HCT116 (cell line): ENCODE measurements at regions not wholly inside any gene's neighbourhood (a gene's known extent, or its start where the extent isn't known, plus 50 kb on each side); places are given as distances from the start of the nearest gene placed in this dataset.

Experiments used
- CTCF ChIP-seq, 3 experiments: fragments of 200-600 bp in 1 of 3; sonication (generic) in 1 of 3; IDR thresholded peaks in 2 of 3; conservative IDR thresholded peaks in 1 of 3; 2 replicates each; pipeline ENCODE4 v1.5.1; 2012 to 2017; ENCODE audit warnings: low read depth in 2 of 3, low read length in 2 of 3, antibody characterized with exemption in 1 of 3, borderline replicate concordance in 1 of 3, control low read depth in 1 of 3, mild to moderate bottlenecking in 1 of 3, mixed read lengths in 1 of 3, mixed run types in 1 of 3, moderate library complexity in 1 of 3; ENCODE audit not compliant: insufficient read depth in 1 of 3
- EGR1 ChIP-seq: IDR thresholded peaks from 2 replicates; pipeline ENCODE4 v1.6.1; 2012; ENCODE audit warnings: low read depth
- EZH2phosphoT487 ChIP-seq: fragments of 200-600 bp; IDR thresholded peaks from 2 replicates; pipeline ENCODE4 v1.6.1; 2018; ENCODE audit warnings: antibody characterized with exemption, borderline replicate concordance
- JUND ChIP-seq: IDR thresholded peaks from 2 replicates; pipeline ENCODE4 v1.6.1; 2012
- TCF7L2 ChIP-seq: IDR thresholded peaks from 2 replicates; pipeline ENCODE4 v1.7.0; 2011; ENCODE audit warnings: borderline replicate concordance, inconsistent platforms; ENCODE audit not compliant: insufficient read depth, insufficient read length; ENCODE audit errors: extremely low read depth
- ZBTB33 ChIP-seq: IDR thresholded peaks from 2 replicates; pipeline ENCODE4 v1.6.1; 2011; ENCODE audit warnings: mild to moderate bottlenecking, low read length, moderate library complexity; ENCODE audit not compliant: insufficient replicate concordance; ENCODE audit errors: extremely low read depth
- ZFX ChIP-seq: fragments of 450-650 bp; IDR thresholded peaks from 2 replicates; pipeline ENCODE4 v1.6.1; 2017

DNA sequence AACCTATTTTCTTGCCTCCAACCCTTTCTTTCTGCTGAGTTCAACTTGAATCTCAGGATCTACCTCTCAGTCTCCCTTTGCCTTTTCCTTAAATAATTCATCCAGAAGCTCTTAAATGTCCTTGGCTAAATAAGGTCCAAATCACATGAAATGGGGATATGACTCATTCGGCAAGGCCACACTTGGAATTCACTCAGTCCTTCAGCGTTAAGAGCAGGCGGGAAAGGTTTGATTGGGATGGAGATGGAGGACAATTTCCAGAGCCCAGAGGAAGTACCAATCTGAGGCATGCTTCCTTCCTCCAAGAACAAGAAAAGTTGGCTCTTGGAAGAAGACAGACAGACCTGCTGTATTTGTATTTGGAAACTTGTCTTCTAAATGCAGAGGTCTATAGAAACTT lies 128.5 kb downstream of the PROX1 start:
- TF ChIP-seq EZH2phosphoT487 (no peak), TCF7L2 (no peak), EGR1 (no peak), JUND (no peak), CTCF (IDR thresholded peaks at IDR 0.05 in 2 of 3, conservative IDR thresholded peaks at IDR 0.05 in 1 of 3; ENCODE audit: borderline replicate concordance in 1 of 3, insufficient read depth in 1 of 3, low read depth in 2 of 3, low read length in 2 of 3) (no peak), ZFX (no peak), ZBTB33 (no peak)
